ENCODE measurements at regions not wholly inside any gene's neighbourhood (a gene's known extent, or its start where the extent isn't known, plus 50 kb on each side); places are given as distances from the start of the nearest gene placed in this dataset.

- no peak for TF ChIP-seq CTCF (IDR thresholded peaks at IDR 0.05)
These were observed 215.1 kb upstream of the KLHL29 start for GRCh38 chr2:23169896-23170295.

GRCh38 chr2:23171108-23171507, 213.9 kb upstream of the KLHL29 start:
- no peak for TF ChIP-seq CTCF (IDR thresholded peaks at IDR 0.05)

GRCh38 chr2:23178396-23178795, 206.6 kb upstream of the KLHL29 start:
- TF ChIP-seq CTCF (IDR thresholded peaks at IDR 0.05): no peak

- TF ChIP-seq CTCF (IDR thresholded peaks at IDR 0.05): no peak
These were observed 201.2 kb upstream of the KLHL29 start for GRCh38 chr2:23183733-23184132.

- no peak for TF ChIP-seq CTCF (IDR thresholded peaks at IDR 0.05)
These were observed 186.5 kb upstream of the KLHL29 start for GRCh38 chr2:23198316-23199114.

GRCh38 chr2:23199115-23199918, 185.7 kb upstream of the KLHL29 start:
- TF ChIP-seq CTCF (IDR thresholded peaks at IDR 0.05): peak; percentile 63

- TF ChIP-seq CTCF (IDR thresholded peaks at IDR 0.05): no peak
These were observed 184.8 kb upstream of the KLHL29 start for GRCh38 chr2:23200068-23200786.

Data from LNCAP (cell line).